HG03439 (cell line): ENCODE measurements at regions not wholly inside any gene's neighbourhood (a gene's known extent, or its start where the extent isn't known, plus 50 kb on each side); places are given as distances from the start of the nearest gene placed in this dataset.

Source experiments
- ATAC-seq: cut with Tn5 transposase; IDR thresholded peaks from one replicate; pipeline ENCODE4 v1.9.1; 2021; ENCODE audit warnings: mild to moderate bottlenecking, moderate library complexity; ENCODE audit not compliant: unreplicated experiment

GRCh38 chr3:3745693-3746092 is 53.5 kb upstream of the LRRN1 start:
- ATAC-seq, result no peak

- ATAC-seq, result no peak
Measured at GRCh38 chr3:3744826-3745225, 54.4 kb upstream of the LRRN1 start.

- ATAC-seq, result no peak
Measured at GRCh38 chr3:3743754-3744153, 55.5 kb upstream of the LRRN1 start.

- ATAC-seq, result no peak
Measured at GRCh38 chr3:3740061-3740460, 59.2 kb upstream of the LRRN1 start.

- ATAC-seq, result no peak
Measured at GRCh38 chr3:3739330-3740060, 59.7 kb upstream of the LRRN1 start.

GRCh38 chr3:3737531-3737930 is 61.7 kb upstream of the LRRN1 start:
- no peak for ATAC-seq

- ATAC-seq, result no peak
Measured at GRCh38 chr3:3735919-3736318, 63.3 kb upstream of the LRRN1 start.

- no peak for ATAC-seq
Measured at GRCh38 chr3:3734881-3735280, 64.3 kb upstream of the LRRN1 start.

GRCh38 chr3:3729261-3729660 is 70.0 kb upstream of the LRRN1 start:
- no peak for ATAC-seq

GRCh38 chr3:3726549-3726948 is 72.7 kb upstream of the LRRN1 start:
- no peak for ATAC-seq

GRCh38 chr3:3714572-3714971 is 84.7 kb upstream of the LRRN1 start:
- no peak for ATAC-seq

GRCh38 chr3:3712971-3713370 is 86.3 kb upstream of the LRRN1 start:
- no peak for ATAC-seq

- ATAC-seq, result no peak
Measured at GRCh38 chr3:3708769-3709115, 90.5 kb upstream of the LRRN1 start.

- no peak for ATAC-seq
Measured at GRCh38 chr3:3707858-3708768, 91.1 kb upstream of the LRRN1 start.

GRCh38 chr3:3705090-3705775 is 94.0 kb upstream of the LRRN1 start:
- ATAC-seq, result no peak

- no peak for ATAC-seq
Measured at GRCh38 chr3:3701949-3702348, 97.3 kb upstream of the LRRN1 start.

GRCh38 chr3:3699816-3700633 is 99.2 kb upstream of the LRRN1 start:
- no peak for ATAC-seq

- no peak for ATAC-seq
Measured at GRCh38 chr3:3699407-3699806, 99.8 kb upstream of the LRRN1 start.

GRCh38 chr3:3696345-3696744 is 102.9 kb upstream of the LRRN1 start:
- ATAC-seq, result no peak

GRCh38 chr3:3693593-3693992 is 105.6 kb upstream of the LRRN1 start:
- no peak for ATAC-seq
